DMS53 treated with DMSO at 0.1 percent for 48 hours (cell line): ENCODE measurements at regions not wholly inside any gene's neighbourhood (a gene's known extent, or its start where the extent isn't known, plus 50 kb on each side); places are given as distances from the start of the nearest gene placed in this dataset.
"Not testable (repeated sequence)": the region's sequence is repeated elsewhere in the genome, so short reads cannot be mapped to it uniquely, and the experiment has no call there.

Experiments used
- DNase-seq: peaks from one replicate; lab custom pipeline; 2025; ENCODE audit not compliant: unreplicated experiment; lab: John Stamatoyannopoulos, UW

GRCh38 chr4:3380336-3380735, 61.4 kb upstream of the HGFAC start:
- not testable (repeated sequence) for DNase-seq

GRCh38 chr4:3381208-3381607, 60.6 kb upstream of the HGFAC start:
- DNase-seq = not testable (repeated sequence)

GRCh38 chr4:3382251-3382650, 59.5 kb upstream of the HGFAC start:
- DNase-seq = no peak

GRCh38 chr4:3384391-3384770, 57.4 kb upstream of the HGFAC start:
- DNase-seq = no peak

GRCh38 chr4:3384771-3385710, 56.7 kb upstream of the HGFAC start:
- DNase-seq = no peak

GRCh38 chr4:3385711-3386420, 55.9 kb upstream of the HGFAC start:
- no peak for DNase-seq

GRCh38 chr4:3386526-3386925, 55.2 kb upstream of the HGFAC start:
- DNase-seq = no peak

- no peak for DNase-seq
These were observed 54.4 kb upstream of the HGFAC start for GRCh38 chr4:3387154-3387942.

- no peak for DNase-seq
These were observed 53.8 kb upstream of the HGFAC start for GRCh38 chr4:3387943-3388361.

GRCh38 chr4:3388471-3389232, 53.1 kb upstream of the HGFAC start:
- no peak for DNase-seq

- no peak for DNase-seq
These were observed 52.2 kb upstream of the HGFAC start for GRCh38 chr4:3389233-3390215.

- DNase-seq = no peak
These were observed 51.4 kb upstream of the HGFAC start for GRCh38 chr4:3390288-3390811.

GRCh38 chr4:3391422-3391821, 50.3 kb upstream of the HGFAC start:
- DNase-seq = no peak
